GM21423 (cell line): ENCODE measurements at regions not wholly inside any gene's neighbourhood (a gene's known extent, or its start where the extent isn't known, plus 50 kb on each side); places are given as distances from the start of the nearest gene placed in this dataset.
"Not testable (repeated sequence)": the region's sequence is repeated elsewhere in the genome, so short reads cannot be mapped to it uniquely, and the experiment has no call there.

Experiments
- ATAC-seq: cut with Tn5 transposase; IDR thresholded peaks from one replicate; pipeline ENCODE4 v1.9.1; 2021; ENCODE audit warnings: mild to moderate bottlenecking, moderate library complexity; ENCODE audit not compliant: unreplicated experiment

DNA sequence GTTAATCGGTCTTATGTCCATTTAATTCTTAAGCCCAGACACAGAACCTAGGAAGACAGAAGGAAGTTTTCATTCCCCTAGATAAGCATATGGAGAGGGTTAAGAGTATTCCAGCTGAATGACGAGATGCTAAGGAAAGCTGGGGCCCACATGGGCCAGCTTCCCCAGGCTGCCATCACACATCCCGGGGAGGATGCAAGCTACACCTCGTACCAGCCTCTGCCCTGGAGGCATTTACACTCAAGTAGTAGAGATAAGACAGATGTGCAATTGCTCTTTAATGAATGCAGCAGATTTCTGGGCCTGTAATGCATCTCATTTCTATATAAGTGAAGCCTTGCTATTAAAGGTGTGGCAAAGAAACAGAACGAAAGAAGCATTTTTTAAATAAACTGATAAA lies 144.5 kb downstream of the MEX3B start:
- ATAC-seq = no peak

DNA sequence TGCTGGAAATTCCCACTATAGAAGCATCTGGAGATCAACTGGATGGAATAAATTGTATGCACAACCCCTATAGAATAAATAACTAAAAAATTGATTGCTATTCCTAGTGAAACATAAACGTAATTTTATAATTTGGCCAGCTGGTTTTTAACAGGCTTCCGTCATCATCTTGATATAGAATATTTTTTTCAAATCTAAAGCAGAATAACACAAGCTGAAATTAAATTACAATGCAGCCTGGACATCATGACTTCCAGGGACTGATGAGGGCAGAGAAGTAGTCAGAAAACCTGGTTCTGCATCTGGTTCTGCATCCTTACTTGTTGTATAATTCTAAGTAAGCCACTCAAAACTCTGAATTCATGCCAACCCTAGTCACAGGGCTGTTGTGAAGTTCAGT lies 146.1 kb downstream of the MEX3B start:
- no peak for ATAC-seq

DNA sequence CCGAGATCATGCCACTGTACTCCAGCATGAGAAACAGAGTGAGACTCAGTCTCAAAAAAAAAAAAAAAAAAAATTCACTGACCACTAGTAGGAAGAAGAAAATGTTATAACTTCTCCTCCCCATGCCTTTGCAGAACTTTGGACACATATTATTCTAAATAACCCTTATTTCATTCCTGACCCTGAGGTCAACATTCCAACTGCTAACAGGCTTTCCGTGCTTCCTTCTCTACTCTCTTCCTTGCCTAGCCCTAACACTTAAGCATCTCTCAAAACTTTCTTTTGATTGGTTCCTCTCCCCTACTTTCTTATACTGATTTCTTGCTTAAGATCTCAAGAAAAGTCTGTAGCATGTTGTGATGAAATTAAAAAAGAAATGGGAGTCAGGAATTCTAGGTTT lies 146.8 kb downstream of the MEX3B start:
- no peak for ATAC-seq

DNA sequence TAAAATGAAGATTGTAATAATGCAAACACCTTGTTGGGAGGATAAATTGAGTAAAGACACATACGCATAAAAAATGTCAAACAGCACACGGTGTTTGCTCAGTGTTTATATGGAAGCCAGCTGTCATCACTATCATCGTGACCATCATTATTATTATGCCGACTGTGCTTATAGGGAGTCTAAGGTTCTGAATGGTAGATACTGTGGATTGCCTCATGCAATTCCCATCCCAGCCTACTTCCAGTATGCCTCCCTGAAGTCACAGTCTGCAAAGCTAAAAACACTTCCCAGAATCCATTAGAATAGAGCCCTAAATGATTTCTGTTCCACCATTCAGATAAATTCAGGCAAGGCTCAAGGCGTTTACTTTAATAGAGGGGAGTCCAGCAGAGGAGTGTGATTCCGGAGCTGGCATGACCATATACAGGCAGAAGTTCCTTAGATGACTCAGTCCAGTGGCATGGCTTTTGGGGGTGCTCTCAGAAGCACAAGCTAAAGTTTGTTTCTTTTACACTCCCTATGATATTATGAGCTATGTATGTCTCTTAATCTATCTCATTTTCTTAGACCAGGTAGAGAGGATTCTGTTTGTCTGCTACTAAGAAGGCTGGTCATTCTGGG lies 148.7 kb downstream of the MEX3B start:
- no peak for ATAC-seq

DNA sequence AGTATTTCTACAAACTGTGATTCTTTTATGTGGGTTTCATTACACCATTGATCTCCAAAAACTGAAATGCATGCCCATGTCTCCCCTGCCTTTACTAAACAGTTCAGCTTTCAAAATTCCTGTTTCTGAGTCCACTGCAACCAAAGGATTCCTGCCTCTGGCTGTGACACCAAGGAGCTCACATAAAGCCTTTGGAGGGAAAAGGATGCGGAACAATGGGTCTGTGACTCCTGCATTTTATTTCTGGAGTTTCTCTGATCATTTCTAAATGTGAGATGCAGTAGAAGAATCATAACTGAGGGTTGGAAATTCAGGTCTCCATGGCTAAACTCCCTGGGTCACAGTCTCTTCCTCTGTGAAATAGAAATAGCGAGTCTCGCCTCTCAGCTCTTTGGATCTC lies 149.5 kb downstream of the MEX3B start:
- ATAC-seq = no peak

DNA sequence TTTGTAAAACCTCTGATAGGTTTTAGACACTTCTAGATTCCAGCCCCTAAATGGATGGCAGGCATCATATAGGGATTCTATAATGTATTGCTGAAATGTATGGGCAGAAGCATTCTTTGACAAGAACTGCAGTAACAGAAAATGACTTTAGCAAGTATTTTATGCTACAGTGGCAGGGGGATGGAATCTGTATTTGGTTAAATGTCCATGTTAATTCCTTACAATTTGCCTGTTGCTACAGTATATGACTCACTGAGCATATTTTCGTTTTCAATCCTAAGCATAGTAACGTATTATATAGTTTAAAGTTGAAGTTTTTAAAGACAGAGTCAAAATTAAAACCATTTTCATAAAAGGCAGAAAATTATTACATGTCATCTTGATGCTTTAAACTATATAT lies 150.1 kb downstream of the MEX3B start:
- no peak for ATAC-seq

DNA sequence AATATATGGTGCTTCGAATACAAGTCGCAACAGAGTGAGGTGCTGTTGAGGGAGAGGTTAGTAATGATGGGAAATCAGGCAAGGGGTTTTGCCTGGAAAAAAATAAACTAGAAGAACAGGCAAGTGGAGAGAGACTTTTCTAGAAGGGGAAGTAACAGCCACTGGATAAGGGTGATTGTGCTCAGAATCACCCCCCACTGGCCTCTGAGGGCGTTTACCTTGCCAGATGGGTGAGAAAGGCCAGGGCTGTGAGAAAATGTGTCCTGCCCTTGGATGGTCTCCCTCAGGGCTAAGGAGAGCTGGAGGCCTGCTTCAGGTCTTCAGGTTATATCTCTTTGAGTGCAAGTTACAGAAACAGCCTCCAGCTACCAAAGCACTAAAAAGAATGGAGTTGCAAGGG lies 151.8 kb downstream of the MEX3B start:
- ATAC-seq = no peak

DNA sequence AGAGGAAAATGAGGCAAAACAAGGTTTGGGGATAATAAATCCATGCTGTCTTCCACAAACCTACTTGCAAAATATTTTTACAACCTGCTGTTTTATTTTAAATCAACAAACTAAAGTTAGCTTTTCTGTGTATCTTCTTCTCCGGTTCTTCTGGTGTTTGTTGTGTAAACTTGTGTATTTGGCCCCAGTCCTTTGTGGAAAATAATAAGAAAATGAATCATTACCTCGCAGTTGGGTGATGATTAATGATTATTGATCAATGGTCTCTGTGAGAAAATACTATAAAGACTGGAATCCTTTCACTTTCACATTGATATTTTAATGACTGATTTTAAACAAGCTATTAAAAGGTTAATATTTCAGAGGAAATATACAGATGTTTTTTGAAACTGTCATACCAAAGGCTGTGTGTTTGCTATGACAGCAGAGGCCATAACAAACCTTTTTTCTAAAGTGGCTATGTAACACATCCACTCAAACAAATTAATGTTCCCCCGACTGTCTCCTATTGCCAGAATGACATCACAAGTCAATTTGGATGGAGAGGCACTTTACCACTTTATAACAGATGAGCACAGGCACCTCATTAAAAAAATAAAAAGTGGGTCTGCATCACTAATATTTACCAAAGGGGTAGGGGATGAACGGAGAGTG lies 152.5 kb downstream of the MEX3B start:
- ATAC-seq = no peak

DNA sequence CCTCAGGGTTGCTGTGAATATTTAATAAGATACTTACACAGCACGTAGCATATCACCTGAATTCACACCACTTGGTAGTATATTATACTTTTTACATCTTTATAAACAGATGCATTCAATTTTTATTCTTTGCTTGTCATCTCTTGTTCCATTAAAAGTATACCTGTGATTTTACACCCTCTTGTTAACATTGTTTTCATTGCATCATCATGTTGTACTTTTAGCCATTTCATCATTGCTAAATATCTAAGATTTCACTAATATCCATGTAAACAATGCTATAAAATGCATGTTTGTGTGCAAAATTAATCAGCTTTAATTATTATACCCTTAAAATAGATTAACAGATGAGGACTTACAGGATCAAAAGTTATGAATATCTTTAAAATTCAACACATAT lies 155.3 kb downstream of the MEX3B start:
- no peak for ATAC-seq

DNA sequence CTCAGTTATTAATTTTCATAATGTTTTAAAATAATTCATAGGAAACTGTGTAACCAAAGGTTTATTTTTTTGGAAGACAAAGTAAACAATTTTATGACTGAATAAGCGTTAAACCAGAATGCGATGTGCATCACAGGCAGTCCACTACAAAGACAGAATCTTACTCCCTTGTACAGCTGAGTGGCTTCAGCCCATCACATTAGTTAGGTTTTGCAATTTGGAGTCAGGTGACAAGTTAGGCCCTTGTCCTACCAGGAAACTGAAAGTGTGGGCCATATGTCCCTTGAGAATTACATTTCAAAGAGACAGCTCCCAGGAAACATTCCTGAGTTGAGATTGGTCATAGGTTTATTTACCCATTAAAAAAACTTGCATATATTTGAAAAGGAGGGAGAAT lies 156.3 kb downstream of the MEX3B start:
- no peak for ATAC-seq

DNA sequence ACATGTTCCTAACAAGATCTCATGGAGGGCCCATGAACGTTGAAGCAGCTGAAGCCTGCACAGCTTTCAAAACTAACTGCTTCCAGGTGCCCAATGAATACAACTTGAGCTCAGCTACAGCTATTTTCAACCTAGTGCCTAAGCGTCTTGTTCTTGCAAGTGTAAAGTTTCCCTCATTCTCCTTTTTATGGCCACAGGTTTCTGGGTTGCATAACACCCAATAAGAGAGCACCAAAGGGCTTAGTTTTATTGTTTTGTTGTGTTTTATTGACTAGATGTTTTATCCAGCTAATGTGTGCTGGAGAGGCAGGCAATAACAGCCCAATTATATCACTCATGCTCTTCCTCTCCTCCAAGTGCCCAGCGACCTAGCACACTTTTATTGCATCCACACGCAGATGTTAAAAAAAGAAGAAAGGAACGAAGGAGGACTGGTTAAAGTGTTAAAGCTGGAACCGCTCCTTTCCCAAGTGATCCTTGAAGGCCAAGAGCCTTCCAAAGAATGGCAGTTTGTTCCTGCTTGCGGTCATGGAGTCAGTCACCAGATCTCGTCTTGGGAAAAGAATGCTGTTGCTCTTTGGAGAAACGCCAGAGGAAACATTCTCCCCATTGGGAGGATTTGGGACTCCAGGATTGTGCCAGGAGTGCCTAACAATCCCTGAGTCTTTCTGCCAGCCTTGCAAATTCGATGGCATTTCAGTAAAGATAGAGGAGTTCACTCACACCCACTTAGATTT lies 156.9 kb downstream of the MEX3B start:
- no peak for ATAC-seq

DNA sequence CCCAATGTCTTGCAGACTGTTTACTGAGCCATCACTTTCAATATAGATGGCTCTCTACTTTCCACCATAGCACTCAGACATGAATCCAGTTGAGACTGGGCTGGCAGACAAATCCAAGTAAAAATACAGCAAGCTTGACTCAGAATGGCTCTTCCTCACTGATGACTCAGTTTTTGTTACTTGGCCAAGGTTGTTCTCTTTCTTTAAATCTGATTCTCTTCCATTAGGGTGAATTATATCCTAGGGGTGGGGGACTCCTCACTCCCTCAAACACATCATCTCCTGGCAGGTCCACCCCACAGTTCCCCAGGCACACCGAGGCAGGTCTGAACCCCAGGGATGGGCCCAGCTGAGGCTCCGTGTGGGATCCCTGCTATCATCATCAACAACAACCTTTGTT lies 157.9 kb downstream of the MEX3B start:
- no peak for ATAC-seq

DNA sequence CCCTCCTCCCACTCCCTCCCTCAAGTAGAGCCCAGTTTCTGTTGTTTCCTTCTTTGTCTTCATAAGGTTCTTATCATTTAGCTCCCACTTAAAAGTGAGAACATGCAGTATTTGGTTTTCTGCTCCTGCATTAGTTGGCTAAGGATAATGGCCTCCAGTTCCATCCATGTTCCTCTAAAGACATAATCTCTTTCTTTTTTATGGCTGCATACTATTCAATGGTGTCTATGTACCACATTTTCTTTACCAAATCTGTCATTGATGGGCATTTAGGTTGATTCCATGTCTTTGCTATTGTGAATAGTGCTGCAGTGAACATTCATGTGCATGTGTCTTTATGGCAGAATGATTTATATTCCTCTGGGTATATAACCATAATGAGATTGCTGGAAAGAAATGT lies 158.6 kb downstream of the MEX3B start:
- not testable (repeated sequence) for ATAC-seq

DNA sequence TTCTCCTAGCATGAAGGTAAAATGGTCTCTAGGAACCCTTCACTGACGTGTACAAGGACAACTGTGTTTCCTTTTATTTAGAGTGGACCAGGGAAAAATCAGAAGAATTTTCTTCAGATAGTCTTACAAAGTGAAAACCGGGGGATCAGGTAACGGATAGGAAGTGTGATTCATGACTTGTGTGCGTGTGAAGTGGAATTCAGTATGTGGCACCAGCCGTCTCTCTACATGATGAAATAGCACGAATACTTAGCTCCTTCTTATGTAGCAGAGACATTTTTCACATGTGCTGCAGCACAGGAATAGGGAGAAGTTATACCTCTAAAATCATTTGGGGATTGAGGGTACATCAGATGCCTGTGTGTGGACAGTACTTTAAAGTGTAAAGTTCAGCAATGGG lies 159.2 kb downstream of the MEX3B start:
- ATAC-seq = no peak

DNA sequence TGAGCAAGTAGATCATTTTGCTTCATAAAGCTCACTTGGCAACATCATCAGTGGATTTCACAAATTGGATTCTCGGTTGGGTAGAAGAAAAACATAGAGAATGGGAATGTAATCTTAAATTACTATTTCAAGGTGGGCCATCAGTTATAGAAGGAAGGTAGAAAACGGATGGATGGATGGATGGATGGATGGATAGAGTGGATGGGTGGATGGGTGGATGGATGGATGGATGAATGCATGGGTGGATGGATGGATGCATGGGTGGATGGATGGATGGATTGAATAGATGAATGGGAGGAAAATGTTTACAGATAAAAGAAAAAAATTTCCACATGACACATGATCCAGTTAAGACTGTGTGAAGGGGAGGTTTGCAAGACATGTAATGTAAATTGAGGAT lies 159.7 kb downstream of the MEX3B start:
- no peak for ATAC-seq

DNA sequence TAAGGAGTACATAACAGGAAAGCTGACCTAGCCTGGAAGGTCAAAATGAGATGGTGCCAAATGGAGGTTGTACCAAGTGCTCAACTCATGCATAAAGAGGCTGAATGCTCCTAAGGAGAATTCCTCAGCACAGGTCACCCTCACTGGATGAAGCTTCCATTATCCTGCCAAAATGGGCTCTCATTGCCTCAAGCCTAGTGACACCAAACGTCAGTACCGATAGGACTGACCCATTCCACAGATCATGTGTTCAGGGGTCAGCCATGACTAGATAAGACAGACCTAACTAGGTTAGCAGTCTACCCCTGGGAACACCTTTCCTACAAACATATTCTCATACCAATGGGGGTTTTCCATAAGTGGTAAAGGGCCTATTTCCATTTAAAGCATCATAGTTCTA lies 160.7 kb downstream of the MEX3B start:
- no peak for ATAC-seq

DNA sequence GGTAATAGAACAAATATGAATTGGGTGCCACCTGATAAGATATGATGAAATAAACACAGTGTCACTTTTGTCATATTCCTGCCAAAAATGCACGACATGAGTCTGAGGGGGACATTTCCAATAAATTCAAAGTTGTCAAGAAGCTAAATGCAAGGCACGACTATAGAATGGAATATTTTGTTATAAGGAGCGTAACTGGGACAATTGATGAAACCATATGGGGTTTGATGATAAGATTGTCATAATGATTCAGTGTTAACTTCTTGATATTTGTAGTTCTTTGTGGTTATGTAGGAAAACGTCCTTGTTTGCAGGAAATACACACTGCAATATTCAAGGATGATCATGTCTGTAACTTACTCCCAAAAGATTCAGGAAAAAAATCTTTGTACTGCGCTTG lies 163.3 kb downstream of the MEX3B start:
- no peak for ATAC-seq

DNA sequence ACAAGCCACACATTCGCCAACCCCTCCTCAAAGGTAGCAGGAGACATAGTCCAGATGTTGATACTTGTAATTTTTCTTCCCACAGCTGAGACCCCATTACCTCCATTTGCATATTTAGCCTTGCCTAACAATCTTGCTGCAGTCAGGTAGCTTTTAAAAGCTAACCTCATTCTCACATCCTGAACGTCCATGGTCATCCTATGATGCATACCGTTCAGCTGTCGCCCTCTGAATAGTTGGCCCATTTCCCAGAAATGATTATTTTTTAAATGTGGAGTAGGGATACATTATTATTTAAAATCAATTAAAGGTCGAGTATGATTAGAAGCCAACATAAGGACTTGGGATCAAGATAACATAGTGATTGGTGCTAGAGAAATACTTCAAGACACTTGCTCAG lies 165.0 kb downstream of the MEX3B start:
- ATAC-seq = no peak

DNA sequence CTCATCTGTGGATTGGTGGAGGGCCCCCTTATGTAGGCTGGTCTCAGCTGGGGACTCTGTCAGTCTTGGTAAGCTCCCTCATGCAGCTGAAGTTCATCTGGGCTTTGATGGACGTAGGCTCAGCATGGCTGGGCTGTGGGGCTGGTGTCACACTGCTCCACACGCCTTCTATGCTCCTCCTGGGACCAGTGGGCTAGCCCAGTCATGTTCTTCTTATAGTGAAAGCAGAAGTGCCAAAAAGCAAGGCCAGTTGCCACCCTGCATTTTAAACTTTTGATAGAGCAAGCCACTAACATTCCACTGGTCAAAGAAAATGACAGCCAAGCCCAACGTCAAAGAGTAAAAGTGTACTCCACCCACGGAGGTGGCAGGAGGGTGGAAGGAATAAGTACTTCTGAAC lies 165.5 kb downstream of the MEX3B start:
- no peak for ATAC-seq

DNA sequence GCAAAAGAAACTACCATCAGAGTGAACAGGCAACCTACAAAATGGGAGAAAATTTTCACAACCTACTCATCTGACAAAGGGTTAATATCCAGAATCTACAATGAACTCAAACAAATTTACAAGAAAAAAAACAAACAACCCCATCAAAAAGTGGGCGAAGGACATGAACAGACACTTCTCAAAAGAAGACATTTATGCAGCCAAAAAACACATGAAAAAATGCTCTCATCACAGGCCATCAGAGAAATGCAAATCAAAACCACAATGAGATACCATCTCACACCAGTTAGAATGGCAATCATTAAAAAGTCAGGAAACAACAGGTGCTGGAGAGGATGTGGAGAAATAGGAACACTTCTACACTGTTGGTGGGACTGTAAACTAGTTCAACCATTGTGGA lies 170.1 kb downstream of the MEX3B start:
- not testable (repeated sequence) for ATAC-seq

DNA sequence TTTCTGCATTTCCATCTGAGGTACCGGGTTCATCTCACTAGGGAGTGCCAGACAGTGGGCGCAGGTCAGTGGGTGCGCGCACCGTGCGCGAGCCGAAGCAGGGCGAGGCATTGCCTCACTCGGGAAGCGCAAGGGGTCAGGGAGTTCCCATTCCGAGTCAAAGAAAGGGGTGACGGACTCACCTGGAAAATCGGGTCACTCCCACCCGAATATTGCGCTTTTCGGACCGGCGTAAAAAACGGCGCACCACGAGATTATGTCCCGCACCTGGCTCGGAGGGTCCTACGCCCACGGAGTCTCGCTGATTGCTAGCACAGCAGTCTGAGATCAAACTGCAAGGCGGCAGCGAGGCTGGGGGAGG lies 175.1 kb downstream of the MEX3B start:
- ATAC-seq = not testable (repeated sequence)

DNA sequence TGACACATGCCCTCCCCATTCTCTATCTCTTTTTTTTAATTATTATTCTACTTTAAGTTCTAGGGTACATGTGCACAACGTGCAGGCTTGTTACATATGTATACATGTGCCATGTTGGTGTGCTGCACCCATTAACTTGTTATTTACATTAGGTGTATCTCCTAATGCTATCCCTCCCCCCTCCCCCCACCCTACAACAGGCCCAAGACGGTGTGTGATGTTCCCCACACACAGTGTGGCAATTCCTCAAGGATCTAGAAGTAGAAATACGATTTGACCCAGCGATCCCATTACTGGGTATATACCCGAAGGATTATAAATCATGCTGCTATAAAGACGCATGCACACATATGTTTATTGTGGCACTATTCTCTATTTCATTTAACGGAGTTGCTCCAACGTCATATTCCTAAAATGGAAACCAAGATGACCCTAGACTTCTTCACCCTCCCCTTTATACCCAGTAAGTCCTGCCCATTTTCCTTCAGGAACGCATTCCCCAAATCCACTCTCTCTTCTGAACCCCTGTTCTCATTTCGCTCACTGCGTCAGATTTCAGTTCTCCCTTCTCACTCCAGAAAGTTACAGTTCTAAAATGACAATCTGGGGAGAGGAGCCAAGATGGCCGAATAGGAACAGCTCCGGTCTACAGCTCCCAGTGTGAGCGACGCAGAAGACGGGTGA lies 175.6 kb downstream of the MEX3B start:
- ATAC-seq = not testable (repeated sequence)
